ENCODE measurements at regions not wholly inside any gene's neighbourhood (a gene's known extent, or its start where the extent isn't known, plus 50 kb on each side); places are given as distances from the start of the nearest gene placed in this dataset.
"Not testable (repeated sequence)": the region's sequence is repeated elsewhere in the genome, so short reads cannot be mapped to it uniquely, and the experiment has no call there.

GRCh38 chr10:16250136-16250535 lies 186.7 kb upstream of the PTER start:
- TF ChIP-seq, protein P1, sequence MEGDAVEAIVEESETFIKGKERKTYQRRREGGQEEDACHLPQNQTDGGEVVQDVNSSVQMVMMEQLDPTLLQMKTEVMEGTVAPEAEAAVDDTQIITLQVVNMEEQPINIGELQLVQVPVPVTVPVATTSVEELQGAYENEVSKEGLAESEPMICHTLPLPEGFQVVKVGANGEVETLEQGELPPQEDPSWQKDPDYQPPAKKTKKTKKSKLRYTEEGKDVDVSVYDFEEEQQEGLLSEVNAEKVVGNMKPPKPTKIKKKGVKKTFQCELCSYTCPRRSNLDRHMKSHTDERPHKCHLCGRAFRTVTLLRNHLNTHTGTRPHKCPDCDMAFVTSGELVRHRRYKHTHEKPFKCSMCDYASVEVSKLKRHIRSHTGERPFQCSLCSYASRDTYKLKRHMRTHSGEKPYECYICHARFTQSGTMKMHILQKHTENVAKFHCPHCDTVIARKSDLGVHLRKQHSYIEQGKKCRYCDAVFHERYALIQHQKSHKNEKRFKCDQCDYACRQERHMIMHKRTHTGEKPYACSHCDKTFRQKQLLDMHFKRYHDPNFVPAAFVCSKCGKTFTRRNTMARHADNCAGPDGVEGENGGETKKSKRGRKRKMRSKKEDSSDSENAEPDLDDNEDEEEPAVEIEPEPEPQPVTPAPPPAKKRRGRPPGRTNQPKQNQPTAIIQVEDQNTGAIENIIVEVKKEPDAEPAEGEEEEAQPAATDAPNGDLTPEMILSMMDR (IDR thresholded peaks at IDR 0.05; ENCODE audit: insufficient read depth, low read length): not testable (repeated sequence)
- not testable (repeated sequence) for TF ChIP-seq POLR2AphosphoS5 (IDR thresholded peaks at IDR 0.05; ENCODE audit: low read depth); GABPA (IDR thresholded peaks at IDR 0.05; ENCODE audit: low read depth); SPI1 (IDR thresholded peaks at IDR 0.05; ENCODE audit: borderline replicate concordance, low read depth)
- TF ChIP-seq, protein P2, sequence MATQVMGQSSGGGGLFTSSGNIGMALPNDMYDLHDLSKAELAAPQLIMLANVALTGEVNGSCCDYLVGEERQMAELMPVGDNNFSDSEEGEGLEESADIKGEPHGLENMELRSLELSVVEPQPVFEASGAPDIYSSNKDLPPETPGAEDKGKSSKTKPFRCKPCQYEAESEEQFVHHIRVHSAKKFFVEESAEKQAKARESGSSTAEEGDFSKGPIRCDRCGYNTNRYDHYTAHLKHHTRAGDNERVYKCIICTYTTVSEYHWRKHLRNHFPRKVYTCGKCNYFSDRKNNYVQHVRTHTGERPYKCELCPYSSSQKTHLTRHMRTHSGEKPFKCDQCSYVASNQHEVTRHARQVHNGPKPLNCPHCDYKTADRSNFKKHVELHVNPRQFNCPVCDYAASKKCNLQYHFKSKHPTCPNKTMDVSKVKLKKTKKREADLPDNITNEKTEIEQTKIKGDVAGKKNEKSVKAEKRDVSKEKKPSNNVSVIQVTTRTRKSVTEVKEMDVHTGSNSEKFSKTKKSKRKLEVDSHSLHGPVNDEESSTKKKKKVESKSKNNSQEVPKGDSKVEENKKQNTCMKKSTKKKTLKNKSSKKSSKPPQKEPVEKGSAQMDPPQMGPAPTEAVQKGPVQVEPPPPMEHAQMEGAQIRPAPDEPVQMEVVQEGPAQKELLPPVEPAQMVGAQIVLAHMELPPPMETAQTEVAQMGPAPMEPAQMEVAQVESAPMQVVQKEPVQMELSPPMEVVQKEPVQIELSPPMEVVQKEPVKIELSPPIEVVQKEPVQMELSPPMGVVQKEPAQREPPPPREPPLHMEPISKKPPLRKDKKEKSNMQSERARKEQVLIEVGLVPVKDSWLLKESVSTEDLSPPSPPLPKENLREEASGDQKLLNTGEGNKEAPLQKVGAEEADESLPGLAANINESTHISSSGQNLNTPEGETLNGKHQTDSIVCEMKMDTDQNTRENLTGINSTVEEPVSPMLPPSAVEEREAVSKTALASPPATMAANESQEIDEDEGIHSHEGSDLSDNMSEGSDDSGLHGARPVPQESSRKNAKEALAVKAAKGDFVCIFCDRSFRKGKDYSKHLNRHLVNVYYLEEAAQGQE (IDR thresholded peaks at IDR 0.05; ENCODE audit: insufficient replicate concordance, low read depth): not testable (repeated sequence)
